ENCODE measurements at regions not wholly inside any gene's neighbourhood (a gene's known extent, or its start where the extent isn't known, plus 50 kb on each side); places are given as distances from the start of the nearest gene placed in this dataset.

GRCh38 chr1:239896569-239896968 is 195.1 kb upstream of the FMN2 start:
- Histone ChIP-seq H3K27ac (peak overlapping the region in 3 of 4 donors; percentile 49 to 66 (median 66)), H3K36me3 (peaks cover 0 to 5% of the 10 kb centered on the region in 2 donors), H3K27me3 (no peaks in the 10 kb centered on the region), H3K4me3 (no peak overlapping the region), H3K4me1 (peaks cover 2 to 49% (median 20%) of the 10 kb centered on the region in 3 donors), H3K9me3 (no peaks in the 10 kb centered on the region)
- no peak for ATAC-seq
- WGBS, 2 donors (ENCODE audit: low coverage in 1 of 2): 90 to 95% methylated on average over 2 of the region's 2 CpGs
- TF ChIP-seq POLR2AphosphoS5 (IDR thresholded peaks at IDR 0.05) (no peak), CTCF (IDR thresholded peaks at IDR 0.05) (no peak), POLR2A (IDR thresholded peaks at IDR 0.05) (no peak), EP300 (IDR thresholded peaks at IDR 0.05) (no peak)

- ATAC-seq: no peak
- TF ChIP-seq POLR2AphosphoS5 (IDR thresholded peaks at IDR 0.05) (no peak), EP300 (IDR thresholded peaks at IDR 0.05) (no peak)
- peaks cover 2 to 45% (median 20%) of the 10 kb centered on the region in 3 donors for H3K4me1 ChIP-seq
- H3K27ac ChIP-seq: peak overlapping the region in 3 of 4 donors; percentile 49 to 66 (median 66)
- H3K4me3 ChIP-seq: no peak overlapping the region
- WGBS, 2 donors (ENCODE audit: low coverage in 1 of 2): 24 to 29% methylated on average over 8 of the region's 9 CpGs
- no peaks in the 10 kb centered on the region for H3K9me3 ChIP-seq
- H3K36me3 ChIP-seq: peaks cover 0 to 5% of the 10 kb centered on the region in 2 donors
- H3K27me3 ChIP-seq: no peaks in the 10 kb centered on the region
Measured at GRCh38 chr1:239896980-239897379, 194.7 kb upstream of the FMN2 start.

- WGBS, 2 donors (ENCODE audit: low coverage in 1 of 2): 3 to 16% methylated on average over 4 of the region's 4 CpGs
- no peak for ATAC-seq
- Histone ChIP-seq H3K27ac (peak overlapping the region; percentile 27 to 66 (median 60)), H3K4me3 (peak overlapping the region; percentile 26 to 30), H3K4me1 (peaks cover 2 to 40% (median 18%) of the 10 kb centered on the region in 3 donors), H3K36me3 (peaks cover 0 to 5% of the 10 kb centered on the region in 2 donors), H3K9me3 (no peaks in the 10 kb centered on the region), H3K27me3 (no peaks in the 10 kb centered on the region)
- TF ChIP-seq POLR2AphosphoS5 (IDR thresholded peaks at IDR 0.05) (no peak), EP300 (IDR thresholded peaks at IDR 0.05) (no peak), CTCF (IDR thresholded peaks at IDR 0.05) (no peak), POLR2A (IDR thresholded peaks at IDR 0.05) (no peak)
Measured at GRCh38 chr1:239897458-239897857, 194.2 kb upstream of the FMN2 start.

- H3K27me3 ChIP-seq: no peaks in the 10 kb centered on the region
- peak overlapping the region; percentile 26 to 30 for H3K4me3 ChIP-seq
- peak; percentile 80 for ATAC-seq
- 11 to 12% methylated on average over 10 to 13 of the region's 15 CpGs for WGBS, 2 donors (ENCODE audit: low coverage in 1 of 2)
- H3K36me3 ChIP-seq: peaks cover 0 to 5% of the 10 kb centered on the region in 2 donors
- no peaks in the 10 kb centered on the region for H3K9me3 ChIP-seq
- peaks cover 2 to 33% (median 13%) of the 10 kb centered on the region in 3 donors for H3K4me1 ChIP-seq
- peak overlapping the region; percentile 27 to 66 (median 60) for H3K27ac ChIP-seq
- TF ChIP-seq POLR2A (IDR thresholded peaks at IDR 0.05): no peak
- TF ChIP-seq POLR2AphosphoS5 (IDR thresholded peaks at IDR 0.05): peak; percentile 9
- no peak for TF ChIP-seq EP300 (IDR thresholded peaks at IDR 0.05)
- TF ChIP-seq CTCF (IDR thresholded peaks at IDR 0.05): peak; percentile 98
Measured at GRCh38 chr1:239898062-239898730, 193.5 kb upstream of the FMN2 start.

GRCh38 chr1:239899747-239900146 is 191.9 kb upstream of the FMN2 start:
- H3K9me3 ChIP-seq: no peaks in the 10 kb centered on the region
- WGBS, 2 donors (ENCODE audit: low coverage in 1 of 2): 81 to 90% methylated on average over 2 to 3 of the region's 3 CpGs
- H3K36me3 ChIP-seq: peaks cover 0 to 5% of the 10 kb centered on the region in 2 donors
- no peak overlapping the region for H3K27ac ChIP-seq
- H3K4me1 ChIP-seq: peaks cover 2 to 31% (median 12%) of the 10 kb centered on the region in 3 donors
- no peak overlapping the region for H3K4me3 ChIP-seq
- no peaks in the 10 kb centered on the region for H3K27me3 ChIP-seq
- TF ChIP-seq POLR2A (IDR thresholded peaks at IDR 0.05) (no peak), POLR2AphosphoS5 (IDR thresholded peaks at IDR 0.05) (no peak), CTCF (IDR thresholded peaks at IDR 0.05) (no peak), EP300 (IDR thresholded peaks at IDR 0.05) (no peak)
- no peak for ATAC-seq
